ENCODE measurements at regions not wholly inside any gene's neighbourhood (a gene's known extent, or its start where the extent isn't known, plus 50 kb on each side); places are given as distances from the start of the nearest gene placed in this dataset.

GRCh38 chr5:54720341-54720740 lies 202.8 kb downstream of the SNX18 start:
- intact Hi-C loops (cut with micrococcal nuclease; ENCODE audit: unreplicated experiment) = no loop called here
- no peaks in the 10 kb centered on the region for H3F3A ChIP-seq (ENCODE audit: insufficient read depth, low read depth)
- H3K4me2 ChIP-seq = no peak overlapping the region
- H2AFZ ChIP-seq = no peak overlapping the region
- no peaks in the 10 kb centered on the region for H3K9me2 ChIP-seq (ENCODE audit: insufficient read depth)
- H3K36me3 ChIP-seq (ENCODE audit: low read depth) = no peaks in the 10 kb centered on the region
- no peak for DNase-seq
- ChIA-PET CTCF (no interaction called here), POLR2A (ENCODE audit: unreplicated experiment) (no interaction called here)
- BruUV-seq (replicated peaks) = no TSS peak
- no peaks in the 10 kb centered on the region for H3K79me2 ChIP-seq (ENCODE audit: low read depth)
- 0 out of 2 replicates have a peak, but pooled peaks cover under 1% of the 10 kb centered on the region for H3K4me1 ChIP-seq (replicated peaks; ENCODE audit: insufficient read depth)
- no peak overlapping the region for H3K27ac ChIP-seq
- H3K9me3 ChIP-seq (ENCODE audit: insufficient read depth, low read depth) = no peaks in the 10 kb centered on the region
- H4K20me1 ChIP-seq (ENCODE audit: insufficient read depth) = no peaks in the 10 kb centered on the region
- TF ChIP-seq EZH2 (IDR thresholded peaks at IDR 0.05; ENCODE audit: low read depth) = no peak
- TF ChIP-seq CTCF (conservative IDR thresholded peaks at IDR 0.05) = no peak
- H3K4me3 ChIP-seq = no peak overlapping the region
- H3K27me3 ChIP-seq (ENCODE audit: insufficient read depth, low read depth) = no peaks in the 10 kb centered on the region

- no peaks in the 10 kb centered on the region for H3F3A ChIP-seq (ENCODE audit: insufficient read depth, low read depth)
- H3K4me2 ChIP-seq = no peak overlapping the region
- no peak overlapping the region for H2AFZ ChIP-seq
- no peaks in the 10 kb centered on the region for H3K36me3 ChIP-seq (ENCODE audit: low read depth)
- no peak overlapping the region for H3K4me3 ChIP-seq
- H3K79me2 ChIP-seq (ENCODE audit: low read depth) = no peaks in the 10 kb centered on the region
- BruUV-seq (replicated peaks) = no TSS peak
- TF ChIP-seq EZH2 (IDR thresholded peaks at IDR 0.05; ENCODE audit: low read depth) (no peak), CTCF (conservative IDR thresholded peaks at IDR 0.05) (no peak)
- POLR2A ChIA-PET (ENCODE audit: unreplicated experiment) = no interaction called here
- no peaks in the 10 kb centered on the region for H3K27me3 ChIP-seq (ENCODE audit: insufficient read depth, low read depth)
- intact Hi-C loops (cut with micrococcal nuclease; ENCODE audit: unreplicated experiment) = no loop called here
- H3K9me3 ChIP-seq (ENCODE audit: insufficient read depth, low read depth) = no peaks in the 10 kb centered on the region
- CTCF ChIA-PET = no interaction called here
- no peak for DNase-seq
- no peaks in the 10 kb centered on the region for H3K4me1 ChIP-seq (replicated peaks; ENCODE audit: insufficient read depth)
- H3K27ac ChIP-seq = no peak overlapping the region
- no peaks in the 10 kb centered on the region for H4K20me1 ChIP-seq (ENCODE audit: insufficient read depth)
- no peaks in the 10 kb centered on the region for H3K9me2 ChIP-seq (ENCODE audit: insufficient read depth)
These were observed 202.1 kb downstream of the SNX18 start for GRCh38 chr5:54719384-54720283.

GRCh38 chr5:54718656-54719055 lies 201.1 kb downstream of the SNX18 start:
- ChIA-PET POLR2A (ENCODE audit: unreplicated experiment) (no interaction called here), CTCF (no interaction called here)
- no TSS peak for BruUV-seq (replicated peaks)
- intact Hi-C loops (cut with micrococcal nuclease; ENCODE audit: unreplicated experiment) = no loop called here
- Histone ChIP-seq H3K4me3 (no peak overlapping the region), H3K9me3 (ENCODE audit: insufficient read depth, low read depth) (no peaks in the 10 kb centered on the region), H3K79me2 (ENCODE audit: low read depth) (no peaks in the 10 kb centered on the region), H2AFZ (no peak overlapping the region), H4K20me1 (ENCODE audit: insufficient read depth) (no peaks in the 10 kb centered on the region), H3K9me2 (ENCODE audit: insufficient read depth) (no peaks in the 10 kb centered on the region), H3K27ac (no peak overlapping the region), H3K4me2 (no peak overlapping the region), H3F3A (ENCODE audit: insufficient read depth, low read depth) (no peaks in the 10 kb centered on the region), H3K36me3 (ENCODE audit: low read depth) (no peaks in the 10 kb centered on the region), H3K4me1 (replicated peaks; ENCODE audit: insufficient read depth) (no peaks in the 10 kb centered on the region), H3K27me3 (ENCODE audit: insufficient read depth, low read depth) (no peaks in the 10 kb centered on the region)
- TF ChIP-seq CTCF (conservative IDR thresholded peaks at IDR 0.05) (no peak), EZH2 (IDR thresholded peaks at IDR 0.05; ENCODE audit: low read depth) (no peak)
- no peak for DNase-seq

Measured in PC-9 (cell line).